ENCODE measurements at regions not wholly inside any gene's neighbourhood (a gene's known extent, or its start where the extent isn't known, plus 50 kb on each side); places are given as distances from the start of the nearest gene placed in this dataset.

DNA sequence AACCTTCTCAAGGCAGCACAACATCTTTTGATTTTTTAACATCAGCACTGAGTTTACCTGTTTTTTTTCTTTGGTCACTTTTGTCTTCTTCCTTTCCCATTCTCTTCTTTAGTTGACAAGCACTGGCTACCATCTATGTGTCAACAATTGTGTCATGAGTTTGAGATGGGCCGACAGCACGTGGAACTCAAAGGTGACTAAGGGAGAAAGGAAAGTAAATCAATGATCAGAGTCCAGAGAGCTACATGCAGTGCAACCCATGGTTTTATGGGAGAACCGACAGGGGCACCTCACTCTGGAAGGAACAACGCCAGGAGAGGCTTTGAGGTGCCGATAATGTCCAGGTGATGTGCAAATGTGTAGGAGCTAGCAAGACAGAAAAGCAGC, 755.5 kb downstream of the RNF144A start:
- Mint-ChIP-seq H3K27ac (peak overlapping the region in 1 of 7 donors; percentile 3), H3K4me1 (peaks cover 3% of the 10 kb centered on the region), H3K27me3 (ENCODE audit: low read depth in 3 of 3) (peaks cover 0 to 3% (median 3%) of the 10 kb centered on the region in 3 donors), H3K9me3 (no peaks in the 10 kb centered on the region), H3K4me3 (no peak overlapping the region), H3K36me3 (no peaks in the 10 kb centered on the region)
- no peaks in the 10 kb centered on the region for H3K79me2 ChIP-seq (ENCODE audit: insufficient read depth, low read length)
- no peak for DNase-seq
- TF ChIP-seq, protein P1, sequence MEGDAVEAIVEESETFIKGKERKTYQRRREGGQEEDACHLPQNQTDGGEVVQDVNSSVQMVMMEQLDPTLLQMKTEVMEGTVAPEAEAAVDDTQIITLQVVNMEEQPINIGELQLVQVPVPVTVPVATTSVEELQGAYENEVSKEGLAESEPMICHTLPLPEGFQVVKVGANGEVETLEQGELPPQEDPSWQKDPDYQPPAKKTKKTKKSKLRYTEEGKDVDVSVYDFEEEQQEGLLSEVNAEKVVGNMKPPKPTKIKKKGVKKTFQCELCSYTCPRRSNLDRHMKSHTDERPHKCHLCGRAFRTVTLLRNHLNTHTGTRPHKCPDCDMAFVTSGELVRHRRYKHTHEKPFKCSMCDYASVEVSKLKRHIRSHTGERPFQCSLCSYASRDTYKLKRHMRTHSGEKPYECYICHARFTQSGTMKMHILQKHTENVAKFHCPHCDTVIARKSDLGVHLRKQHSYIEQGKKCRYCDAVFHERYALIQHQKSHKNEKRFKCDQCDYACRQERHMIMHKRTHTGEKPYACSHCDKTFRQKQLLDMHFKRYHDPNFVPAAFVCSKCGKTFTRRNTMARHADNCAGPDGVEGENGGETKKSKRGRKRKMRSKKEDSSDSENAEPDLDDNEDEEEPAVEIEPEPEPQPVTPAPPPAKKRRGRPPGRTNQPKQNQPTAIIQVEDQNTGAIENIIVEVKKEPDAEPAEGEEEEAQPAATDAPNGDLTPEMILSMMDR (IDR thresholded peaks at IDR 0.05): no peak
- no peaks in the 10 kb centered on the region for H3K36me3 ChIP-seq (replicated peaks in 1 of 2; ENCODE audit: control insufficient read depth in 1 of 2, insufficient read depth in 2 of 2, low read length in 2 of 2)
- H3K9ac ChIP-seq (ENCODE audit: insufficient read depth, low read length, poor library complexity, severe bottlenecking): no peak overlapping the region
- intact Hi-C loops (cut with micrococcal nuclease): loop anchor here (2.0 to 10.0 kb wide), 5 partner anchors 244 to 578 kb away; no protein-coding TSS in a partner anchor
- no peak overlapping the region for H3K4me2 ChIP-seq (replicated peaks; ENCODE audit: extremely low read depth, low read length, poor library complexity, severe bottlenecking)
- peaks cover 0 to 5% of the 10 kb centered on the region in 2 donors for H3K4me1 ChIP-seq (ENCODE audit: control insufficient read depth in 1 of 2, insufficient read depth in 2 of 2, low read length in 2 of 2)
- no peaks in the 10 kb centered on the region for H3K27me3 ChIP-seq (ENCODE audit: control insufficient read depth in 2 of 2, insufficient read depth in 2 of 2, low read length in 2 of 2)
- no peaks in the 10 kb centered on the region for H4K20me1 ChIP-seq (ENCODE audit: insufficient read depth, low read length)
- no peak overlapping the region for H2AFZ ChIP-seq (ENCODE audit: insufficient read depth, low read depth, low read length, poor library complexity, severe bottlenecking)
- no peaks in the 10 kb centered on the region for H3K9me3 ChIP-seq (replicated peaks in 1 of 2; ENCODE audit: control insufficient read depth in 1 of 2, insufficient read depth in 1 of 2, low read length in 2 of 2)
- 94% methylated on average over 5 of the region's 5 CpGs for WGBS (ENCODE audit: insufficient coverage)
- no peak overlapping the region for H3K27ac ChIP-seq (ENCODE audit: low read depth in 1 of 2, low read length in 2 of 2)
- H3K4me3 ChIP-seq (replicated peaks in 1 of 3; ENCODE audit: low read depth in 2 of 3, low read length in 3 of 3): no peak overlapping the region

DNA sequence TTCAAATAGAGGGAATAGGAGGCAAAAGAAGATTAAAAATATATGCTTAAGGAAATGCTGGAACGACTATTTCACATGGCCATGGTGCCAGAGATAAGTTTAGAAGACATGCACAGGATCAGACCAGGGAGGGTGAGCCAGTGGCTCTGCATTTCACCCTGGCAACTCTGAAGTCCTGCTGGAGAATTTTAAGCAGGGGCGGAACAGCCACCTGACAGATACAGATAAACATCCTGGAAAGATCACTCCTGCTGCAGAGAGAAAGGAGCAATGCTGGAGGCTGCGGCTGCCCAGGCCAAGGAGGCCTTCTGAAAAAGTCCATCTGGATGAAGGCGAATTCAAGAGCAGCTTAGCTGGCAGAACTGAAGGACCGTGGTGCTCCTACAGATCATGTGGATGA, 755.9 kb downstream of the RNF144A start:
- intact Hi-C loops (cut with micrococcal nuclease): loop anchor here (2.0 to 10.0 kb wide), 5 partner anchors 244 to 578 kb away; no protein-coding TSS in a partner anchor
- H3K27me3 Mint-ChIP-seq (ENCODE audit: low read depth in 3 of 3): peaks cover 0 to 3% (median 3%) of the 10 kb centered on the region in 3 donors
- Histone ChIP-seq H3K4me2 (replicated peaks; ENCODE audit: extremely low read depth, low read length, poor library complexity, severe bottlenecking) (no peak overlapping the region), H3K4me3 (replicated peaks in 1 of 3; ENCODE audit: low read depth in 2 of 3, low read length in 3 of 3) (no peak overlapping the region), H3K4me1 (ENCODE audit: control insufficient read depth in 1 of 2, insufficient read depth in 2 of 2, low read length in 2 of 2) (peaks cover 0 to 5% of the 10 kb centered on the region in 2 donors), H3K79me2 (ENCODE audit: insufficient read depth, low read length) (no peaks in the 10 kb centered on the region), H3K27ac (ENCODE audit: low read depth in 1 of 2, low read length in 2 of 2) (no peak overlapping the region), H3K9ac (ENCODE audit: insufficient read depth, low read length, poor library complexity, severe bottlenecking) (no peak overlapping the region), H4K20me1 (ENCODE audit: insufficient read depth, low read length) (no peaks in the 10 kb centered on the region), H3K27me3 (ENCODE audit: control insufficient read depth in 2 of 2, insufficient read depth in 2 of 2, low read length in 2 of 2) (no peaks in the 10 kb centered on the region), H3K36me3 (replicated peaks in 1 of 2; ENCODE audit: control insufficient read depth in 1 of 2, insufficient read depth in 2 of 2, low read length in 2 of 2) (no peaks in the 10 kb centered on the region), H2AFZ (ENCODE audit: insufficient read depth, low read depth, low read length, poor library complexity, severe bottlenecking) (no peak overlapping the region), H3K9me3 (replicated peaks in 1 of 2; ENCODE audit: control insufficient read depth in 1 of 2, insufficient read depth in 1 of 2, low read length in 2 of 2) (no peaks in the 10 kb centered on the region)
- no peak for DNase-seq
- no peaks in the 10 kb centered on the region for H3K9me3 Mint-ChIP-seq
- TF ChIP-seq, protein P1 (IDR thresholded peaks at IDR 0.05): no peak
- peak overlapping the region in 1 of 7 donors; percentile 3 for H3K27ac Mint-ChIP-seq
- no peaks in the 10 kb centered on the region for H3K36me3 Mint-ChIP-seq
- peaks cover 3% of the 10 kb centered on the region for H3K4me1 Mint-ChIP-seq
- 84% methylated on average over 5 of the region's 5 CpGs for WGBS (ENCODE audit: insufficient coverage)
- no peak overlapping the region for H3K4me3 Mint-ChIP-seq

Measured in CD14-positive monocyte (primary cell).